Tibial nerve (tissue), 4 donors: ENCODE measurements at regions not wholly inside any gene's neighbourhood (a gene's known extent, or its start where the extent isn't known, plus 50 kb on each side); places are given as distances from the start of the nearest gene placed in this dataset.

Source experiments
- DNase-seq, 2 donors: peaks; one replicate each; pipeline ENCODE4 v3.0.0-alpha.2; 2019; ENCODE audit warnings: low spot score in 2 of 2
- H3K27ac ChIP-seq, 4 donors: fragments of 200-600 bp; sonication (generic) in 3 of 4; one replicate each; pipeline ENCODE4 v1.5.1; 2017 to 2019; ENCODE audit warnings: mild to moderate bottlenecking in 1 of 4
- H3K27me3 ChIP-seq, 2 donors: fragments of 200-600 bp; sonication (generic) in 1 of 2; one replicate each; pipeline versions ENCODE4 v1.5.1 to v1.6.0; 2017 to 2019
- H3K36me3 ChIP-seq, 3 donors: fragments of 200-600 bp; sonication (generic); one replicate each; pipeline ENCODE4 v1.5.1; 2018 to 2019
- H3K4me1 ChIP-seq, 4 donors: fragments of 200-600 bp; sonication (generic) in 3 of 4; one replicate each; pipeline ENCODE4 v1.5.1; 2017 to 2019
- H3K4me3 ChIP-seq, 4 donors: fragments of 200-600 bp; sonication (generic) in 3 of 4; one replicate each; pipeline ENCODE4 v1.5.1; 2017 to 2019; ENCODE audit warnings: mild to moderate bottlenecking in 1 of 4, moderate library complexity in 1 of 4
- H3K9me3 ChIP-seq, 4 donors: fragments of 200-600 bp; sonication (generic) in 3 of 4; one replicate each; pipeline ENCODE4 v1.5.1; 2017 to 2019
- EP300 ChIP-seq, 2 donors: sonication (generic); formaldehyde crosslinking; IDR thresholded peaks; one replicate each; pipeline ENCODE4 v1.6.1; 2017; ENCODE audit warnings: antibody characterized with exemption in 2 of 2, mild to moderate bottlenecking in 1 of 2
- POLR2A ChIP-seq, 2 donors: fragments of 450-650 bp; IDR thresholded peaks; one replicate each; pipeline ENCODE4 v1.6.1; 2017; ENCODE audit warnings: antibody characterized with exemption in 2 of 2, mild to moderate bottlenecking in 2 of 2, moderate library complexity in 2 of 2
- WGBS, 2 donors: methylation state at CpG; one replicate each; pipeline ENCODE4 v1.1.5; 2018; 5-methylcytosine and 5-hydroxymethylcytosine counted together
- TF ChIP-seq, protein P1 (sequence below), 5 experiments: fragments of 200-600 bp in 3 of 5; fragments of 450-650 bp in 2 of 5; sonication (generic) in 3 of 5; IDR thresholded peaks; one replicate each; pipeline ENCODE4 v1.5.1; 2016 to 2019; ENCODE audit warnings: antibody characterized with exemption in 5 of 5, mild to moderate bottlenecking in 3 of 5, moderate library complexity in 2 of 5

DNA sequence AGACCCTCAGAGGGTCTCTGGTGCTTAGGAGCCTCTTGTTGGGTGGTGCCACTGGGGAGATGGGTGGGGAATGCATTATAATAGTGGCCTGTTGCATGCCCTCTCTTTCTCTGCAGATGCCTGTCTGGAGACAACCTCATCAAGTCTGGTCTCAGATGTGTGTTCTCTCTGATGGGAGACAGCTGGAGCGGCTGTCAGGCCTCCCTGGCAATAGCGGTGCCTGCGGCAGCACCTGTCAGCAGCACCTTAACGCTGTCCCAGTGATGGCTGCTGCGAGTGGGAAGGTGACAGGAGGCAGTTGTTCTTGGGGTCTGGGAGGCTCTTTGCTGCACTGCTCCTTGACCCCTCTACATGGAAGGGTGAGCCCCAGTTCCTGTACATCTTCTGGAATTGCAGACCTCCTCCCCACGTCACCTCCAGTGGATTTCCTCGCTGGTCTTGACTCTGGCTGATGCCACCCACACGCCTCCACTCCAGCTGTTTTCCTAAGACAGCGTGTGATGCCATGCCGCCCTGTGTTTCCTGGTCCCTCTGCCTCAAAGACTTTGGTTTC lies 63.3 kb upstream of the BLCAP start:
- 67 to 81% methylated on average over 7 to 10 of the region's 10 CpGs for WGBS, 2 donors
- H3K27ac ChIP-seq, result no peak overlapping the region
- TF ChIP-seq POLR2A (IDR thresholded peaks at IDR 0.05), result no peak
- TF ChIP-seq EP300 (IDR thresholded peaks at IDR 0.05), result no peak
- TF ChIP-seq, protein P1, sequence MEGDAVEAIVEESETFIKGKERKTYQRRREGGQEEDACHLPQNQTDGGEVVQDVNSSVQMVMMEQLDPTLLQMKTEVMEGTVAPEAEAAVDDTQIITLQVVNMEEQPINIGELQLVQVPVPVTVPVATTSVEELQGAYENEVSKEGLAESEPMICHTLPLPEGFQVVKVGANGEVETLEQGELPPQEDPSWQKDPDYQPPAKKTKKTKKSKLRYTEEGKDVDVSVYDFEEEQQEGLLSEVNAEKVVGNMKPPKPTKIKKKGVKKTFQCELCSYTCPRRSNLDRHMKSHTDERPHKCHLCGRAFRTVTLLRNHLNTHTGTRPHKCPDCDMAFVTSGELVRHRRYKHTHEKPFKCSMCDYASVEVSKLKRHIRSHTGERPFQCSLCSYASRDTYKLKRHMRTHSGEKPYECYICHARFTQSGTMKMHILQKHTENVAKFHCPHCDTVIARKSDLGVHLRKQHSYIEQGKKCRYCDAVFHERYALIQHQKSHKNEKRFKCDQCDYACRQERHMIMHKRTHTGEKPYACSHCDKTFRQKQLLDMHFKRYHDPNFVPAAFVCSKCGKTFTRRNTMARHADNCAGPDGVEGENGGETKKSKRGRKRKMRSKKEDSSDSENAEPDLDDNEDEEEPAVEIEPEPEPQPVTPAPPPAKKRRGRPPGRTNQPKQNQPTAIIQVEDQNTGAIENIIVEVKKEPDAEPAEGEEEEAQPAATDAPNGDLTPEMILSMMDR (IDR thresholded peaks at IDR 0.05), result no peak
- peaks cover 0 to 3% of the 10 kb centered on the region in 2 donors for H3K27me3 ChIP-seq
- H3K4me1 ChIP-seq, result no peaks in the 10 kb centered on the region
- no peak overlapping the region for H3K4me3 ChIP-seq
- DNase-seq, result no peak
- peaks cover 0 to 12% (median 0%) of the 10 kb centered on the region in 4 donors for H3K9me3 ChIP-seq
- no peaks in the 10 kb centered on the region for H3K36me3 ChIP-seq

DNA sequence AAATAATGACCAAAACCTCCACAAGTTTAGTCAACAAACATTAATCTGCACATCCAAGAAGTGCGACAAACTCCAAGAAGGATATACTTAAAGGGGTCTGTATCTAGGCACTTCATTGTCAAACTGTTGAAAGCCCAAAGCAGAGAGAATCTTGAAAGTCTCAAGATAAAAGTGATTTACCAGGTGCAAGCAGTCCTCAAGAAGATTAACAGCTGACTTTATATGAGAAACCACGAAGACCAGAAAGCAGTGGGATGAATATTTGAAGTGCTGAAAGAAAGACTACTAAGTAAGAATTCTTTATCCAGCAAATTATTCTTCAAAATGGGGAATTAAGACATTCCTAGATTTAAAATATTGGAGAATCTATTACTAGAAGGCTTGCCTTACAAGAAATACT lies 58.4 kb upstream of the BLCAP start:
- 77 to 81% methylated on average over 2 of the region's 2 CpGs for WGBS, 2 donors
- Histone ChIP-seq H3K27ac (no peak overlapping the region), H3K4me3 (no peak overlapping the region), H3K9me3 (peaks cover 0 to 17% (median 0%) of the 10 kb centered on the region in 4 donors), H3K27me3 (peaks cover 0 to 24% of the 10 kb centered on the region in 2 donors), H3K4me1 (no peaks in the 10 kb centered on the region), H3K36me3 (no peaks in the 10 kb centered on the region)
- no peak for DNase-seq
- TF ChIP-seq, protein P1 (IDR thresholded peaks at IDR 0.05), result no peak
- TF ChIP-seq EP300 (IDR thresholded peaks at IDR 0.05), result no peak
- TF ChIP-seq POLR2A (IDR thresholded peaks at IDR 0.05), result no peak

DNA sequence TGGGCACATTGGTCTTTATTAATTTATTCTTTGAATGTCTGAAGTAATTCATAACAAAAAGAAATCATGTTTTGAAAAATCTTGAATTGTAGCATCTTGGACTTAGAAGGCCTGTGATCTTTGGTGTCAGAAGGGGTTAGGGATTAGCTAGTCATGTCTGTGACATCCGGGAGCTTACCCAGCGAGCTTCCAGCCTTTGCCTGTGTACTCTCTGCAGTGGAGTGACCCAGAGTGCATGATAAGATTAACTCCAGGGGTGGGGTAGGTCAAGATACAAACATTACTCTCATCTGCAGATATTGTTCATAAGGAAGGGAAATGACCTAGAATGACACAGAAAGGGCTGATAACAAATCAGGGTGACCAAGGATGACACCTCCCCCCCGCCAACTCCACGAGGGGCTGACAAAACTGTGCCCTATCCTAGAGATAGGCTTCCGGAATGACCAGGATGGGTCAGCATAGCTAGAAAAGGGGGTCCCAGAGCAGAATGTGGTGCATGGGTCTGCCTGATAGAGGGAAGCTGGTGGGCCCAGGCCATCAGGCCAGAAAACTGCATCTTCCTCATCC lies 56.6 kb upstream of the BLCAP start:
- Histone ChIP-seq H3K27ac (no peak overlapping the region), H3K4me3 (no peak overlapping the region), H3K36me3 (no peaks in the 10 kb centered on the region), H3K9me3 (peaks cover 0 to 17% (median 0%) of the 10 kb centered on the region in 4 donors), H3K27me3 (peaks cover 0 to 25% of the 10 kb centered on the region in 2 donors), H3K4me1 (no peaks in the 10 kb centered on the region)
- no peak for DNase-seq
- 67 to 74% methylated on average over 5 of the region's 5 CpGs for WGBS, 2 donors
- TF ChIP-seq EP300 (IDR thresholded peaks at IDR 0.05) (no peak), POLR2A (IDR thresholded peaks at IDR 0.05) (no peak)
- TF ChIP-seq, protein P1 (IDR thresholded peaks at IDR 0.05), result no peak

DNA sequence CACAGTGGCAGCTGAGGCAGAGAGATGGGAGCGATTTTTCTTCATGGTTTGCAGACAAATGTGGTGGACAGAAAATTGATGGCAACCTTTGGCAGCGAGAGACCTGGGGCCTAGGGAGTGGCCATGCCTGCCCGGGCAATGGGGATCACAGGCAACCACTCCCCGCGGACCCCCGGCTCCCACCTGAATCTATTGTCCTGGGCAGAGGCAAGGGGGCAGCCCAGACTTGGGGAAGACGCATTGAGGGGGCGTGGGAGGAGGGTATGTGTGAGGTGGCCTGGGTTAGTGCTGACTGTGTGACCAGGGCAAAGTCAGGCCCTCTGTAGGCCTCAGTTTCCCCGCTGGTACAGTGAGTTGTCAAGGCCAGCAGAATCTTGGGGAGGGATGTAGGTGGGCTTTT lies 53.6 kb upstream of the BLCAP start:
- H3K9me3 ChIP-seq, result peaks cover 0 to 9% (median 0%) of the 10 kb centered on the region in 4 donors
- no peaks in the 10 kb centered on the region for H3K36me3 ChIP-seq
- H3K4me1 ChIP-seq, result no peaks in the 10 kb centered on the region
- peaks cover 0 to 33% of the 10 kb centered on the region in 2 donors for H3K27me3 ChIP-seq
- TF ChIP-seq POLR2A (IDR thresholded peaks at IDR 0.05) (no peak), EP300 (IDR thresholded peaks at IDR 0.05) (no peak)
- TF ChIP-seq, protein P1 (IDR thresholded peaks at IDR 0.05), result no peak
- H3K4me3 ChIP-seq, result no peak overlapping the region
- 79 to 88% methylated on average over 9 of the region's 9 CpGs for WGBS, 2 donors
- H3K27ac ChIP-seq, result no peak overlapping the region
- DNase-seq, result no peak

DNA sequence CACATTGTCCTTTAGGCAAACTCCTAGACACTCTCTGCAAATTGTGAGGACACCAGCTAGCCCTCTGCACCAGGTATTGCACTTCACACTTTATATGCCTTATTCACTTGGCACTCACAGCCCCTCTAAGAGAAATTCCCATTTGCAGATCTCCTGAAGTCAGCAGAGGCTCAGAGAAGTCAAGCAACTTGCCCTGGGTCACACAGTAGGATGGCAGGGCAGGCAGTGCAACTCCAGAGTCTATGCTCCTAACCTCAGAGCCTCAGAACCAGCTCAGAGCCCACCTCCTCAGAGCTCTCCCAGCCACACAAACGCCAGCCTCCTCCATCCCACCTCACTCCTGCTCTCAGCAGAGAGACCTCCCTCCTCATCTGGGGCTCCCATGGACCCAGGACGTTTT lies 52.4 kb upstream of the BLCAP start:
- Histone ChIP-seq H3K27ac (no peak overlapping the region), H3K36me3 (no peaks in the 10 kb centered on the region), H3K4me1 (no peaks in the 10 kb centered on the region), H3K9me3 (no peaks in the 10 kb centered on the region), H3K4me3 (no peak overlapping the region), H3K27me3 (peaks cover 0 to 33% of the 10 kb centered on the region in 2 donors)
- 23 to 28% methylated on average over 2 of the region's 2 CpGs for WGBS, 2 donors
- TF ChIP-seq EP300 (IDR thresholded peaks at IDR 0.05) (no peak), POLR2A (IDR thresholded peaks at IDR 0.05) (no peak)
- TF ChIP-seq, protein P1 (IDR thresholded peaks at IDR 0.05), result no peak
- no peak for DNase-seq
